ENCODE measurements at regions not wholly inside any gene's neighbourhood (a gene's known extent, or its start where the extent isn't known, plus 50 kb on each side); places are given as distances from the start of the nearest gene placed in this dataset.

DNA sequence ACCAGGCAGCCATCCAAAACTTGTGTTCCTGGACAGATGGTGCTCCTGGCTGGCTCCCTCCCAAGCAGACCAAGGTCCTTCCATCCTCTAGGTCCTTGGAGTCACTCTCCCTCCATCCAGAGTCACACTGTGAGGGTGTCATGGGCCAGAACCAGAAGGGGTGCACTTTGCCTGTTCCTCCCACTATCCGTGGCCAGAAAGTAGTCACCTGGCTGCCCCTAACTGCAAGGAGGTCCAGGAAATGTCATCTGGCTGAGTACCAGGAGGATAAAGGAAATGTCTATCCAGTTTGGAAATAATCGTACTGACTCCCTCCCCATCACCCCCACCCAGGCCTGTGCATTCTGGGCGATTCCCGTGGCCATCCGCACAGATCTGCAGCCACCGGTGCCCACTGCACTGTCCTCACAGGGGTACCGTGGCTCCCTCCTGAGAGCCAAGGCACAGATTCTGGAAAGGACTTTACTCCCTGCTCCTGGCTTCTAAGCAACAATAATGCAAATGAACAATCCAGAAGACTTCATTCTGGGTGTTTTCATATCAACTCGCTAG, 253.2 kb downstream of the NPHP4 start:
- H3K27me3 ChIP-seq (ENCODE audit: insufficient read depth, low read depth, low read length): no peaks in the 10 kb centered on the region
- no peak for TF ChIP-seq MXI1 (conservative IDR thresholded peaks at IDR 0.05; ENCODE audit: poor library complexity, severe bottlenecking)
- TF ChIP-seq TAF1 (IDR thresholded peaks at IDR 0.05; ENCODE audit: low read depth): no peak
- no peak for TF ChIP-seq EP300 (conservative IDR thresholded peaks at IDR 0.05; ENCODE audit: poor library complexity, severe bottlenecking)
- TF ChIP-seq, protein P1, sequence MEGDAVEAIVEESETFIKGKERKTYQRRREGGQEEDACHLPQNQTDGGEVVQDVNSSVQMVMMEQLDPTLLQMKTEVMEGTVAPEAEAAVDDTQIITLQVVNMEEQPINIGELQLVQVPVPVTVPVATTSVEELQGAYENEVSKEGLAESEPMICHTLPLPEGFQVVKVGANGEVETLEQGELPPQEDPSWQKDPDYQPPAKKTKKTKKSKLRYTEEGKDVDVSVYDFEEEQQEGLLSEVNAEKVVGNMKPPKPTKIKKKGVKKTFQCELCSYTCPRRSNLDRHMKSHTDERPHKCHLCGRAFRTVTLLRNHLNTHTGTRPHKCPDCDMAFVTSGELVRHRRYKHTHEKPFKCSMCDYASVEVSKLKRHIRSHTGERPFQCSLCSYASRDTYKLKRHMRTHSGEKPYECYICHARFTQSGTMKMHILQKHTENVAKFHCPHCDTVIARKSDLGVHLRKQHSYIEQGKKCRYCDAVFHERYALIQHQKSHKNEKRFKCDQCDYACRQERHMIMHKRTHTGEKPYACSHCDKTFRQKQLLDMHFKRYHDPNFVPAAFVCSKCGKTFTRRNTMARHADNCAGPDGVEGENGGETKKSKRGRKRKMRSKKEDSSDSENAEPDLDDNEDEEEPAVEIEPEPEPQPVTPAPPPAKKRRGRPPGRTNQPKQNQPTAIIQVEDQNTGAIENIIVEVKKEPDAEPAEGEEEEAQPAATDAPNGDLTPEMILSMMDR (IDR thresholded peaks at IDR 0.05; ENCODE audit: poor library complexity, severe bottlenecking): no peak
- no peak for TF ChIP-seq RAD21 (conservative IDR thresholded peaks at IDR 0.05)
- TF ChIP-seq, protein P2, sequence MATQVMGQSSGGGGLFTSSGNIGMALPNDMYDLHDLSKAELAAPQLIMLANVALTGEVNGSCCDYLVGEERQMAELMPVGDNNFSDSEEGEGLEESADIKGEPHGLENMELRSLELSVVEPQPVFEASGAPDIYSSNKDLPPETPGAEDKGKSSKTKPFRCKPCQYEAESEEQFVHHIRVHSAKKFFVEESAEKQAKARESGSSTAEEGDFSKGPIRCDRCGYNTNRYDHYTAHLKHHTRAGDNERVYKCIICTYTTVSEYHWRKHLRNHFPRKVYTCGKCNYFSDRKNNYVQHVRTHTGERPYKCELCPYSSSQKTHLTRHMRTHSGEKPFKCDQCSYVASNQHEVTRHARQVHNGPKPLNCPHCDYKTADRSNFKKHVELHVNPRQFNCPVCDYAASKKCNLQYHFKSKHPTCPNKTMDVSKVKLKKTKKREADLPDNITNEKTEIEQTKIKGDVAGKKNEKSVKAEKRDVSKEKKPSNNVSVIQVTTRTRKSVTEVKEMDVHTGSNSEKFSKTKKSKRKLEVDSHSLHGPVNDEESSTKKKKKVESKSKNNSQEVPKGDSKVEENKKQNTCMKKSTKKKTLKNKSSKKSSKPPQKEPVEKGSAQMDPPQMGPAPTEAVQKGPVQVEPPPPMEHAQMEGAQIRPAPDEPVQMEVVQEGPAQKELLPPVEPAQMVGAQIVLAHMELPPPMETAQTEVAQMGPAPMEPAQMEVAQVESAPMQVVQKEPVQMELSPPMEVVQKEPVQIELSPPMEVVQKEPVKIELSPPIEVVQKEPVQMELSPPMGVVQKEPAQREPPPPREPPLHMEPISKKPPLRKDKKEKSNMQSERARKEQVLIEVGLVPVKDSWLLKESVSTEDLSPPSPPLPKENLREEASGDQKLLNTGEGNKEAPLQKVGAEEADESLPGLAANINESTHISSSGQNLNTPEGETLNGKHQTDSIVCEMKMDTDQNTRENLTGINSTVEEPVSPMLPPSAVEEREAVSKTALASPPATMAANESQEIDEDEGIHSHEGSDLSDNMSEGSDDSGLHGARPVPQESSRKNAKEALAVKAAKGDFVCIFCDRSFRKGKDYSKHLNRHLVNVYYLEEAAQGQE (IDR thresholded peaks at IDR 0.05; ENCODE audit: borderline replicate concordance): no peak
- no peak for TF ChIP-seq SMC3 (conservative IDR thresholded peaks at IDR 0.05; ENCODE audit: poor library complexity)
- no peak for TF ChIP-seq EZH2 (IDR thresholded peaks at IDR 0.05; ENCODE audit: borderline replicate concordance, insufficient read depth, low read length, poor library complexity, severe bottlenecking)
- TF ChIP-seq POLR2AphosphoS5 (IDR thresholded peaks at IDR 0.05): no peak
- H2AFZ ChIP-seq (ENCODE audit: low read depth, low read length): no peak overlapping the region
- H3K4me3 ChIP-seq (ENCODE audit: low read length): no peak overlapping the region
- H3K9me2 ChIP-seq (ENCODE audit: insufficient read depth, low read length): no peaks in the 10 kb centered on the region
- no peak overlapping the region for H3K27ac ChIP-seq (ENCODE audit: low read length)
- H3K4me2 ChIP-seq (ENCODE audit: low read length): no peak overlapping the region
- no peaks in the 10 kb centered on the region for H3K79me2 ChIP-seq (replicated peaks; ENCODE audit: insufficient read depth, low read length)
- no peak overlapping the region for H3K9ac ChIP-seq (ENCODE audit: low read length)
- no peaks in the 10 kb centered on the region for H4K20me1 ChIP-seq (ENCODE audit: insufficient read depth)
- H3K36me3 ChIP-seq (ENCODE audit: insufficient read depth, low read length): no peaks in the 10 kb centered on the region
- no peaks in the 10 kb centered on the region for H3K9me3 ChIP-seq (ENCODE audit: low read length)
- H3F3A ChIP-seq (ENCODE audit: insufficient read depth, low read length, poor library complexity, severe bottlenecking): no peaks in the 10 kb centered on the region

- no peak overlapping the region for H3K4me2 ChIP-seq (ENCODE audit: low read length)
- no peak overlapping the region for H3K4me3 ChIP-seq (ENCODE audit: low read length)
- no peaks in the 10 kb centered on the region for H3F3A ChIP-seq (ENCODE audit: insufficient read depth, low read length, poor library complexity, severe bottlenecking)
- H4K20me1 ChIP-seq (ENCODE audit: insufficient read depth): no peaks in the 10 kb centered on the region
- no peaks in the 10 kb centered on the region for H3K27me3 ChIP-seq (ENCODE audit: insufficient read depth, low read depth, low read length)
- no peak for TF ChIP-seq EP300 (conservative IDR thresholded peaks at IDR 0.05; ENCODE audit: poor library complexity, severe bottlenecking)
- H3K27ac ChIP-seq (ENCODE audit: low read length): no peak overlapping the region
- H2AFZ ChIP-seq (ENCODE audit: low read depth, low read length): no peak overlapping the region
- H3K79me2 ChIP-seq (replicated peaks; ENCODE audit: insufficient read depth, low read length): no peaks in the 10 kb centered on the region
- no peaks in the 10 kb centered on the region for H3K9me2 ChIP-seq (ENCODE audit: insufficient read depth, low read length)
- no peaks in the 10 kb centered on the region for H3K9me3 ChIP-seq (ENCODE audit: low read length)
- H3K36me3 ChIP-seq (ENCODE audit: insufficient read depth, low read length): no peaks in the 10 kb centered on the region
- H3K9ac ChIP-seq (ENCODE audit: low read length): no peak overlapping the region
Measured at GRCh38 chr1:5737081-5737480, 255.1 kb downstream of the NPHP4 start.

GRCh38 chr1:5734996-5735395, 257.2 kb downstream of the NPHP4 start:
- no peaks in the 10 kb centered on the region for H3F3A ChIP-seq (ENCODE audit: insufficient read depth, low read length, poor library complexity, severe bottlenecking)
- H3K9me2 ChIP-seq (ENCODE audit: insufficient read depth, low read length): no peaks in the 10 kb centered on the region
- H3K4me3 ChIP-seq (ENCODE audit: low read length): no peak overlapping the region
- H3K27ac ChIP-seq (ENCODE audit: low read length): no peak overlapping the region
- no peak overlapping the region for H3K9ac ChIP-seq (ENCODE audit: low read length)
- no peak overlapping the region for H3K4me2 ChIP-seq (ENCODE audit: low read length)
- no peaks in the 10 kb centered on the region for H4K20me1 ChIP-seq (ENCODE audit: insufficient read depth)
- no peaks in the 10 kb centered on the region for H3K79me2 ChIP-seq (replicated peaks; ENCODE audit: insufficient read depth, low read length)
- H3K36me3 ChIP-seq (ENCODE audit: insufficient read depth, low read length): no peaks in the 10 kb centered on the region
- H2AFZ ChIP-seq (ENCODE audit: low read depth, low read length): no peak overlapping the region
- H3K27me3 ChIP-seq (ENCODE audit: insufficient read depth, low read depth, low read length): no peaks in the 10 kb centered on the region
- H3K9me3 ChIP-seq (ENCODE audit: low read length): no peaks in the 10 kb centered on the region
- TF ChIP-seq EZH2 (IDR thresholded peaks at IDR 0.05; ENCODE audit: borderline replicate concordance, insufficient read depth, low read length, poor library complexity, severe bottlenecking): no peak
- no peak for TF ChIP-seq POLR2AphosphoS5 (IDR thresholded peaks at IDR 0.05)
- TF ChIP-seq, protein P1 (IDR thresholded peaks at IDR 0.05; ENCODE audit: poor library complexity, severe bottlenecking): no peak
- TF ChIP-seq SMC3 (conservative IDR thresholded peaks at IDR 0.05; ENCODE audit: poor library complexity): no peak
- TF ChIP-seq, protein P2 (IDR thresholded peaks at IDR 0.05; ENCODE audit: borderline replicate concordance): no peak
- no peak for TF ChIP-seq TAF1 (IDR thresholded peaks at IDR 0.05; ENCODE audit: low read depth)
- TF ChIP-seq EP300 (conservative IDR thresholded peaks at IDR 0.05; ENCODE audit: poor library complexity, severe bottlenecking): no peak
- TF ChIP-seq RAD21 (conservative IDR thresholded peaks at IDR 0.05): no peak
- TF ChIP-seq MXI1 (conservative IDR thresholded peaks at IDR 0.05; ENCODE audit: poor library complexity, severe bottlenecking): no peak
